ENCODE measurements at regions not wholly inside any gene's neighbourhood (a gene's known extent, or its start where the extent isn't known, plus 50 kb on each side); places are given as distances from the start of the nearest gene placed in this dataset.

DNA sequence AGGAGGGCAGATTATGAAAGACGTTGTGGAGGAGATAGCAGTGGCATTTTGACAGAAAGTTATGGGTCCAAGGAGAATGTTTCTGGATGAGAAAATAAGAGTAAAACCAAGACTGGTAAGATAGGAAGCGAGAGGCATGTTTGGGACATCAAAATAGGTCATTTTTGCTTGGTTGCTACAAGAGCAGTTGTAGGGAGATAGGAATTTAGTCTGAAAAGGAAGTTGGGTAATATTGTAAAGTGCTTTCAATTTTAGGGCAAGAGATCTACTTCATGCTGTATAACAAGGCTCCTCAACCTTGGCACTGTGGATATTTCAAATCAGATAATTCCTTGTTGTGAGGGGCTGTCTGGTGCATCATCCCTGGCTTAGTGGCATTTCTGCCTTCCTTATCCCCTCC lies 118.0 kb upstream of the DPH6 start:
- no peak for DNase-seq

DNA sequence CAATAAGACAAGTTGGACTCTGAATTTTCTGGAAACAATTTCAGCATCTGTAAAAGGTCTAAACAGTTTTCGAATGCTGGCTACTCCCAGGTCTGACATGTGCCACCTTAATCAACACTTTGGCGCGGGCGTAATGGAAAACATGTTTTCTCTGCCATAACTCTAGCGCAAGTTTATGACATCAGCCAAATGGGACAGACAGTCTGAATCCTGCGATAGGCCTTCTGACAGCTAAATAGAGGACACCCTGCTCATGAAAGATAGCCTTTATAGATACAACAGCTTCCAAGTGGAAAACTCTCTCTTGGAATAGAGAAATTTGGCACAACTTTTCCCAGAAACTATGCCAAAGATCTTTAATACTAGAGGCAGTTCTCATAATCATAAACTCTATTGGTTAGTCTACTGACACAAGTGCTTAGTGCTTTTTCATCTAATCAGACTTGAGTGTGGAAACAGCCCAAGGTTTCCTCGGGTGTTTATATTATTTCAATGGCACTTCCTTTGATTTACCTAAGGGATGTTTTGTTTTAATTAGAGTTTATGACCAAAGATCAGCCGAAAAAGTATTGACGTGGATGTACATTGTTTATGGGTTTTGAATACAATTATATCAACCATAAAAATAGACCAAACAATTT lies 120.1 kb upstream of the DPH6 start:
- DNase-seq, result no peak

DNA sequence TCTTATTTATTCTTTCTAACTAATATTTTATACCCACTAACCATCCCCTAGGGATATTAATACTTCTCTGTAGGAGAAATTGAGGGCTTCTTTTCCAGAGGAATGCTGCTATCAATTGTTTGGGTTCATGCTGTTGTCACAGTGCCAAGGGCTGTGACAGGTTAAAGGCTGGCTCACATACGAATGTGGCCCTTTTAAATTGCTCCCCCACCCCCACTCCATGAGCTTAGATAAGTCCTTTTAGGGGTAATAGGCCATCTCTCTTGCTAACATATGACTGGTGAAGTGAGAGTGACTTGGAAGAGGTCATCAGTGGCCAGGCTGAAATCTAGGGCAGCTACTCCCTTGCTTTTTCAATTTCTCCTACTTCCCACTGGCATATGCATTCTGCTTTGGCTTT lies 121.9 kb upstream of the DPH6 start:
- no peak for DNase-seq

DNA sequence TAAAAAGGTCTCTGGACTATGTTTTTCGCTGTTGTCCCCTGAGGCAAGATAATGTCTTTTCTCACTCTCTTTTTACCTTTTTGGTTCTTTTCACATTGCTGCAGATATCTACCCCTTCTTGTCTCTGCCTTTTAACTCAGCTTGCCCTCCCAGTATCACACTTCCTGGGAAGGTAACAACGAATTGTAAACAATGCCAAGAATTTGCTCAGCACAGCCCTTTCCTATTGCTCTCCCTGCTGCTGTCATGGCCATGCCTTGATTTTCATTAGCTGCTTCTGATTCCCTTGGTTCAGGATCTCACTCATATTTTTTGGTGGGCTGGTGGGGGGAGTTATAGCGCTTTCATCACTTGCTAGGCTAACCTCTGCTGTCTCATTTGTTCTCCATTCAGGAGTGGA lies 123.1 kb upstream of the DPH6 start:
- no peak for DNase-seq

DNA sequence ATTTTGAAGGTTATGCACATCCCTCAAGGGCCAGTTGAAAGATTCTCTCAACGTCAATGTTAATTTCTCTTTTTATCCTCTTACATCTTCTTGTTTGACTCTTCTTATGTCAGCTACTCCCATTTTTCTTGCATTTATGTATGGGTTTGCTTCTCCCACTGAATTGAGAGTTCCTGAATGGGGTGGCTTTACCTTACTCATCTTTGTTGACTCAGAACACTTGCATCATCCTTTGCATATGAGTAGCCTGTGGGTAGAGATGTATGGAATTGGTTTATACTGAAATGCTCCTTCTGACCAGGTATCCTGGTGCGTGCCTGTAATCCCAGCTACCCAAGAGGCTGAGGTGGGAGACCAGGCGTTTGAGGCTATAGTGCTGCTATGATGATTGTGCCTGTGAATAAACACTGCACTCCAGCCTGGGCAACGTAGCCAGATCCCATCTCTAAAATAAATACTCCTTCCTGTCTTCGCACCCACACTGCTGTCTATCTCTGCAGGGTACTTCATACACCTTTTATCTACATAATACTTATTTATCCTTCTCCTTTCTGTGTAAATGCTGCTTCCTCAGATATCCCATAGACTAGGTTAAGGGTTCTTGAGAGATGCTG lies 123.6 kb upstream of the DPH6 start:
- DNase-seq, result no peak

DNA sequence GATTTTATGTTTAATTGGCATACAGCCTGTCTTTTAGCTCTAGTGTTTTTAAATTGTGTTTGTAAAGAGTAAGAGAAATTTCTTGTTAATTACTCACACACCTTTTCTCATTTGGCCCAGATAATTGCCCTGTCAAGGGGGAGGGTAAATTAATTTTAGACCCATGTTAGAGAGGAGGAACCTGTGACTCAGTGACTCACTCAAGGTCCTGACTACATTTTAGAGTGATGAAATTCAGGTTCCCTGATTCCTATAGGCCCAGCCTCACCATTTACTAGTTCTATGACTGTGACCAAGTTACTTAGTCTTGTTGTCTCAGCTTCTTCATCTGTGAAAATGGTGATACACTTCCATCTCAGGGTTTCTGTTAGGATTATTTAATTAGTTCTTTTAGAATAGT lies 125.2 kb upstream of the DPH6 start:
- no peak for DNase-seq

DNA sequence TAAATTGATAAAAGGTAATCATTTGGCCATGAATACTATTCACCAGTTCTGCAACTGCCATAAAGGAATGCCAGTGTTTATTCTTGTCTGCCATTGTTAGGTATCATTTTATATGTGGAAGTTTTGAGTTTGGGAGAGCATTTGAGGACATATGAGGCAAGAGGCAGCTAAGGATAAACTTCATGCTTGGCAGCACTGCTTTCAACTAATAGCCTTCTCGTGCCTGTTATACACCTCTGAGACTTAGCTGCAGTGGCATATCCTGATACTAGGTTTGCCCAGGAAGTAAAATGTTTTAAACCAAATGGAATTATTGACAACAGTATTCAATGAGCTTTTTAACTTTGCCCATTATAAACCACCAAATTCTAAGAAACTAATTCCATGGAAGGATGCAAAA lies 126.0 kb upstream of the DPH6 start:
- no peak for DNase-seq

DNA sequence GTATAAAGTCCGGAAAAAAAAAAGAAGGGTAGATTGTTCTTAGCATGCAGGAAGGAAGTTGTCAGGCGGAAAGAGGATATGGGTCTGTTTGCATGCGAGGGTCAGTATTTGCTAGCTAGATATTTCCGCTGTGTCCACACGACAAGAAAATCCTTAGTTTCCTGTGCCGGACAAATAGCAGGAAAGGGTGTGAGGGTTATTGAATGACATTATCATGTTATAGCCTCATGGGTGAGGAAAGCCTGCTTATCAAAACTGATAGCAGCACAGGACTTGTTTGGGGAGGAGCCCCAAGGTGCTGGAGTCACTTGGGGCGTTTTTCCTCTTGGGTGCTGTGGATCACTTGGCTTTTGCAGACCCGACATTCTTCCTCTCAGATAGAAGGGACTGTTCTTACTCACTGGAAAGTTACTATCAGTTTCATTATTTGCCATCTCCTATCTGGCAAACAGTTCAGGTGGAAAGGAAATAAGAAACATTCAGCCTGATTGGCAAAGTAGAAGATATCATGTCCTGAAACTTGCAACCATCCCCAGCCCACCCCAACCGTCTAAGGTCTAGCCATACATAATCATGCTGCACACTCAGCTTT lies 127.2 kb upstream of the DPH6 start:
- DNase-seq, result peak in 1 of 5 donors; percentile 64

DNA sequence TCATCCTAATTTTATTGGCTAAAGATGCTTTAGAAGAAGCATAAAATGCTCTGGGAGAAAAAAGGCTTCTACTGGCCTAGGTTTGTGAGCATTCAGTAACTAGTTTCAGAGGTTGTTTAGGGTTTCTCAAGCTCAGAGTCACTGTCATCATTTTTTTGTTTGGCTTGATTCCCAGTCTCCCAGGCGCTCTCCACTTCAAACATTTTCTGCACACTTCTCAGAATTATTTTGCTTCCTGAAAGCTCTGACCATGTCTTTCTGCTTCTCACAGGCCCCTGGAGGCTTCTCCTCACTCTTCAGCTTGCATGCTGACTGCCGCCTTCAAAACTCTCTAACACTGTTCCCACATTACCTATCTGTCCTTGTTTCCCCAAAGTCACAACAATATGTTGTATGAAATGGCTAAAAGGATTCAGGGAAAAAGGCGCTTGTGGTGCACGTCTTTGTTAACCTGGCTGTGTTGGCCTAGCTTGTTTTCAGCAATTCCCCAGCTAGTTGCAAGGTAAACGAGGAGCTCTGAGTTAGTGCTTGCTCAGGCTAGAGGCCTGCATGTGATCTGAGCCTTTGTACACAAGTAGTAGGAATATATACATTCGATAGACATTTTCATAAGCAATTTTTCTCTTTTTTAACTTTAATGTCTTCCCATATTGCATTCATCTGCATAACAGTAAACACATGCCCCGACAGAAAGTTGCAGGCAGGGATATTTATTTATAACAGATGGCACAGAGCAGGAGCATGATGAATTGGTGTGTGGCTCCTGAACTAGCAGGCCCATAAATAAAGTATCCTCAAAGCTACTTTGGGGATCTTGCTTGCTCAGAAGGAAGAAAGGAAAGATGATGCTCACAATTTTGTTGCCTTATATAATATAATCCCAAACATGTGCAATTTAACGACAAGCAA lies 129.2 kb upstream of the DPH6 start:
- DNase-seq, result no peak

DNA sequence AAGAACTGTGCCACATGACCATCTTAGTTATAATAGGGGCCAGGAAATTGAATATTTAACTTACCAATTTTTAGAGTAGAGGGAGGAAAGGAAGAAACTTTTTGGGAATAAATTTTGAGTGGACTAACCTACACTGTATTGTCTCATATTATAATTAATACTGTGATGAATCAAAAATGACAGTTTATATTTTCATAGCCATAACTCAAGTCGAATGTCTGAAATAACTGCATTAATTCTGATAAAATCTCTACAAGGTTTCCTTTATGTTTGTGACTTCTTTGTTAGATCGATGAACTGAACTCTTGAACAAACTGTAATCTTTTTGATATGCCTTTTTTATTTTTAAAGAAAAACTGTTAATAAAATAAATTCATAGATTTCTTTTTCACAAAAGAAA lies 132.8 kb upstream of the DPH6 start:
- DNase-seq, result no peak

DNA sequence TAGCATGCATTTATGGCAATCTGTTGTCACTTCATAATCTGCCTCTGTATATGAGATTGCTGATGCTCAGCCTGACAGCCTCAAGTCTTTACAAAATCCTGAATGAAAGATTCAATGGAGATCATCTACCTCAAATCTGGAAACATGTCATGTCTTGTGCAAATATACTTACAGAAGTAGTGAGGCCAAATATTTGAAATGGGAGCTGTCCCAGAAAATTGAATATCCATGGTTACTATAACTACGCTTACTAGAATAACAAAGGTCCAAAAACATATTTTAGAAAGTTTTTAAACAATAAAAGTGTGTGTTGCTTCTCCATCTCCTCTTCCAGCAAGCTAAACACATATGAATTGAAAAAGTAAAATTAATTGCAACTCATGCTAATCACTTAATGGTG lies 133.2 kb upstream of the DPH6 start:
- no peak for DNase-seq

DNA sequence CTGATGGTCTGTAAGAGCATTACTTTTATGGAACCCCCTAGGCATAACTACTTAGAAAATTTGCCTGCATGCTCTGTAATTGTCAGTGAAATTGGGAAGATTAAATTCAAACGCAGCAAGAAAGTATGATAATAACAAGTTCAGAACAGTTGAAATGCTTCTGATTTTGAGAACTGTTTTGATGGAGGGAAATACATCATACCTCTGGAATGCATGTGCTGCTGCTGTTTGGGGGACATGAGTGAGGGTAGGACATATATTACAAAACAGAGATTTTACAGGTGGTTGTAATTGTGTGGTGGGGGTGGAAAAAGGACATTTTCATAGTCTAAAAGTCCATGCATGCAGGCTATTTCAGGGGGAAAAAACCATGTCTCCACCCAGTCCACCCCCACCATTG lies 135.0 kb upstream of the DPH6 start:
- DNase-seq, result no peak

DNA sequence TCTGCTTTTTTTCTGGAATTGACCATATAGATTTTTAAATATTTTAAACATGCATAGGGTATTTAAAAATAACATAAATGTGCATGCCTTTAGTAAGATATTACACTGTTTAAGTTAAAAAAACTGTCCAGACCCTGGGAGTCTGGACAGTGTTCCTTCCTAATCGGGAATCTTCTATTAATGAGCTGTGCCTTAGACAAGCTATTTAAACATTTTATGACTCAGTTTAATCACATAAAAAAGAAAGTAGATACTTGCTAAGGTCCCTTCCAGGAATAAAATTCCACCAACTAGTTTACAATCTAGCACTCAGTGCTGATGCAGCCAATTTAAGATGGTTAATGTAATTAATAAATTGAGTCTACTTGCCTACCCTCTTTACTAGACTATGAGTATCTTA lies 140.4 kb upstream of the DPH6 start:
- DNase-seq, result no peak

DNA sequence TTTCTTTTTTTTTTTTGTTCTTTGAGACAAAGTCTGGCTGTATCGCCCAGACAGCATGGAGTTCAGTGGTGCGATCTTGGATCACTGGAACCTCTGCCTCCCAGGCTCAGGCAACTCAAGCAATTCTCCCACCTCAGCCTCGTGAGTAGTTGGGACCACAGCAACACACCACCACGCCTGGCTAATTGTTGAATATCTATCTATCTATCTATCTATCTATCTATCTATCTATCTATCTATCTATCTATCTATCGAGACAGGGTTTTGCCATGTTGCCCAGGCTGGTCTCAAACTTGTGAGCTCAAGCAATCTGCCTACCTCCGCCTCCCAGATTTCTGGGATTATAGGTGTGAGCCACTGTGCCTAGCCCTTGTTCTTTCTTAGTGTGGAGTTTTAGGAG lies 143.3 kb upstream of the DPH6 start:
- DNase-seq, result no peak

DNA sequence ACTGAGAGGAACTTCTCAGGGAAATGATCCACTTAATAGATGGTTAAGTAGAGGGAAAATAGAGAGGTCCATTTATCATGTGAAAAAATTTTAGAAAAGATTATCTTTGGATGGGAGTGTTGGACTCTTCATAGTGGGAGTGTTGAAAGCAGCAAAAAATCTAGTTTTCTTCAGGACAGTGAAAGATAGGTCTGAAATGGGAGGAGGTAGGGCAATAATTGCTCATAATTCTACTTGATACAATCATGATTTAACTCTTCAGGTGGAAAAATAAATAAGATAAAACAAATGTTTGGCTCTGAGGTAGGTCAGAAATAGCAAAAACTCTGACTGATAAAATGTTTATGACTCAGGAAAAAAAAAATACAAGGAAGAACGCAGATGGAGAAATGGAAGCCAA lies 144.1 kb upstream of the DPH6 start:
- DNase-seq, result no peak

DNA sequence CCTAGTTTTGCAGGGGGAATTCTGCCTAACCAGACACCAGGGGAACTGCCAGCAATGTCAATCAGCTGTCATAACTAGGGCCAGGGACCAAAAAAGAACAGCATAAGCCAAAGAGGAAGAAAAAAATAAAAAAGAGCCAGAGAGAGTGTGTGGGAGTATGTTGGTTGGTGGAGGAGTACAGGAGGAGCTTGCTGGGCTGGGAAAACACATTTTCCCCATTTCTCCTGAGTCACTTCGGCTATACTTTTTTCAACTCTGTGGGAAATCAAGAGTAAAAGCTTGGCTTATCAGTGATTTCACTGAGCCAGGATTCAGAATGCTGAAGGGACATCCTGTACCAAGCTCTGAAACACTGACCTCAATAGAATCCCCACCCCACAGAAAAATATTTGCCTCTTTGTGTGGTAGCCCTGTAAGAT lies 144.7 kb upstream of the DPH6 start:
- DNase-seq, result no peak

DNA sequence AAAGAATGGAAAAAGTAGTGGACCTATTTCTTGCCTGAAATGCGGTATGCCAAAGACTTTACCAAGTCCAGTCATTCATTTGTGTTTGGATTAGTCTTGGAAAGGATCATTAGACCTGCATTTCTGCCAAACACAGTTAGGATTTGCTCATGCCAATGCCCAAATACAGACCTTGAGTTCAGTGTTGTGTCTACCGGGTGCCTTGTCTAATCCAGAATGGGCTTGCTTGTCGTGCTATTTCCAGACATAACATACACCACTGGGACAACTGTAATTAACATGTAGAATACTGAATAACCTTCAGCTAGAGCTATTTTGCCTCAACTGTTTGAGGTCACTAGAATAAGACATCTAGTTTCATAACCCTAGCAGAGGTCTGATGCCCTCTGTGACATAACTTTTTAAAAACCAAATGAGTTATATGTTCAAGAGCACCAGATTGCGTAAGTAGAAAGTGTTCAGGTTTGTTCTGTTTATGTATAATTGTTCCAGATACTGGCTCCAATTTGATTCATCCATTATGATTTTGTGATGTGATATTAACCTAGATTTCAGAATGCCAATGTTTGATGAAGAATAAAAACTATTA lies 145.3 kb upstream of the DPH6 start:
- no peak for DNase-seq

DNA sequence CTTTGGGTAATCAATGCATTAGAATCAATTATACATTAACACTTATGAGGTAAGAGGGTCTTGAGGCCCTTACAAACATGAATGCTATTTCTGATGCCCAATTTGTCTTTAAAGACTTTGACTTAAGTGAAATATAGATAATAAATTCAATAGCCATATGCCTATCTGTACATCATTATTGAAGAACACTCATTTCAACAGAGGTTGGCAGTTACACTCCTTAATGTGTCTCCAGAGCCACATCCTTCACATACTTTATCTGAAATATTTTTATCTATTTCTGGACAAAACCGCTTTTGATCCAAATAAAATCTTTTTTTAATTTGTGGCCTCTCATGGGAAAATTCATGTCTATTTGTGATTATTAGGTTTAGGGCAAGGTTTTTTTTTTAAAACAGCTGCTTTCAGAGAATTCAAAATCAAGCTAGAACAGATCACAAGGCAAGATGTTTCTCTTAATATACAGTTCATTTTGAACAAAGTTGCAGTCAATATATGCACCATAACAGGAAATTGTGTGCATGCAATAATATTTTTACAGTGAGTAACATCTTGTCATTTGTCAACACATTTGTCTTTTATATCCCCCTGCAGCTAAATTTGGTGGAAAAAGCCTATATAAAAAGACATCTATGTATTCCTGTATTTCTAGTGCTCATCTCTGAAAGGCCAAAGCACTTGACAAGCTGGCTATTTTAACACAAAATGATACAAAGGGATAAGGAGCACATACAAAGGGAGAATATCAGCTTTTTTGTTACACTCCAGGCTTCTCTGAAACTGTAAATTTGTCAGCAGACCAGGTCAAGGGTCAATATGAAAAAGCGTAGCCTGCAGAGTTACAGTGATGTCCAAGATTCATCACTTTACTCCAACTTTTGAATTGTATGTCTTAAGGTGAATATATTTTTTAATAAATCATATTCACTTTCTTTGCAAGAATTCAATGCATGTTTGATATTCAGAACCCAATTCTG lies 146.2 kb upstream of the DPH6 start:
- no peak for DNase-seq

DNA sequence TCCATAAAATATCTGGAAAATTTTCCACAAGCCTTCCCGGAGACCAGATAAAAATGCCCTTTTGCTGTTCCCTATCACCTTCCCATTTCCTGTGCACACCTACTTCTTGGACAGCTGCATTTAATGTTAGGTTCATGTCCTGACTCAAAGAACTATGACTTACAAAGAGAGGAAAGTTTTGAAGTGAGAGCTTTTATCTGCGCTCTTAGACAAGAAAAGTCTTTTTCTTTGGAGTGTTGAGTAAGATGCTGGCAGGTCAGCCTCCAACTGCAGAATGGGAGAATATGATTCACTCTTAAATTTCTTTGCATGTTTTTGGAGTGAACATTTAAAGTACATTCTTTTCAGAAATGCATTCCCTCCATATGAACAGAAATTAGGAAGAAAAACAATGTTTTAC lies 147.3 kb upstream of the DPH6 start:
- no peak for DNase-seq

DNA sequence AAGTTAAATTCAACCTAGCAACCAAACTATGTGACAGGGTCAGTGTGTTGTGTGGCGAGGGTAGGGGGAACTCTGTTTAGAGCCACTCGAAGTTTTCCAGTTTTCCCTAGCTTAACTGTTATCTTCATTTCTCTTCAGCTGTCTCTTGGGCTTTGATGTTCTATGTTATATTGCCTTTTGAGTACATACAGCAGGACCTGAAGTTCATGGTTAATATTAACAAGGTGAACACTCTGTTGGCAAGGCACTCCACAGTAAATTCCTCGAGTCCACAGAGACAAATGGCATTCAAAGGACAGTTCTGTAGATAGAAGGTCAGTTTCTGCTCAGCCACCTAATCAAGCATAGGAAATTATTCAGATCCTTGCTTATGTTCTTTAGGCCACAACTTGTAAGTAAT lies 147.9 kb upstream of the DPH6 start:
- DNase-seq, result no peak

DNA sequence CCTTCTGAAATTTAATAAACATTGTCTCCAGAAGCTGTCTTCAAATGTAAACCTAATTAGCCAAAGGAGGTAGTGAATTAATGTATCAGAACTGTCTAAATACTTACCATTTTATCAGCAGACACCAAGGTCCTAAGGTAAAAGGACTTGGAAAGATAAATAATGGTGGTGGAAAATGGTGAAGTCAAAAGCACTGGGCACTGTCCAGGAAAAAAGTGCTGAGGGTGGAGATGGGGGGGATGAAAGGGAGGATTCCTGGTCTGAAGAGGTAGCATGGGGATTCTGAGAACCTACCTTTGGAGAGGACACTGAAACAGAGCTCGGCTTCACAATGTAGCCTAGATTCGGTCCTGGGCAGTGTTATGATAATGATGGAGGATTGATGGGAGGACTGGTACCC lies 149.0 kb upstream of the DPH6 start:
- no peak for DNase-seq

DNA sequence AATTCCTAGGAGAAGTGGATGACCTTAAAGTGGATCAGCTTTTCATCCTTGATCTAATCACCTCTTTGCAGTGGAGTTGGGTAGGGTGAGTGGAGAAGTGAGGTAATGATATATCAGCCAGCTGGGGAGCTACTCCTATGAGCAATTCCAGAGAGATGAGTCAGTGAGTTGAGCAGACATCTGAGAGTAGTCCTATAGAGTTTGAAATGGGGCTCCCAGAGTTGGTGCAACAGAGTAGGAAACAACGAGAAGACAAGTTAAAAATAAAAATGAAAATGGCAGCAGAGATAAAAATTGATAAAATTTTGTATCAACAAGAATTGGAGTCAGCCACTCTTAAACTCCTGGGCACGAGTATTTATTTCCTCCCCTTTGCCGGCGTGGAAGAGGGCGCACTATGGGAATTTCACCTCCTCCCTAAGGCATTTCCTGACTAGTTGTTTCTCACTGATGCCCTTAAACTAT lies 150.8 kb upstream of the DPH6 start:
- DNase-seq, result no peak

Measured in T-helper 1 cell (primary cell).